ENCODE measurements at regions not wholly inside any gene's neighbourhood (a gene's known extent, or its start where the extent isn't known, plus 50 kb on each side); places are given as distances from the start of the nearest gene placed in this dataset.
A peak's percentile ranks its signal among the peaks of the same experiment; 100 is the strongest.

DNA sequence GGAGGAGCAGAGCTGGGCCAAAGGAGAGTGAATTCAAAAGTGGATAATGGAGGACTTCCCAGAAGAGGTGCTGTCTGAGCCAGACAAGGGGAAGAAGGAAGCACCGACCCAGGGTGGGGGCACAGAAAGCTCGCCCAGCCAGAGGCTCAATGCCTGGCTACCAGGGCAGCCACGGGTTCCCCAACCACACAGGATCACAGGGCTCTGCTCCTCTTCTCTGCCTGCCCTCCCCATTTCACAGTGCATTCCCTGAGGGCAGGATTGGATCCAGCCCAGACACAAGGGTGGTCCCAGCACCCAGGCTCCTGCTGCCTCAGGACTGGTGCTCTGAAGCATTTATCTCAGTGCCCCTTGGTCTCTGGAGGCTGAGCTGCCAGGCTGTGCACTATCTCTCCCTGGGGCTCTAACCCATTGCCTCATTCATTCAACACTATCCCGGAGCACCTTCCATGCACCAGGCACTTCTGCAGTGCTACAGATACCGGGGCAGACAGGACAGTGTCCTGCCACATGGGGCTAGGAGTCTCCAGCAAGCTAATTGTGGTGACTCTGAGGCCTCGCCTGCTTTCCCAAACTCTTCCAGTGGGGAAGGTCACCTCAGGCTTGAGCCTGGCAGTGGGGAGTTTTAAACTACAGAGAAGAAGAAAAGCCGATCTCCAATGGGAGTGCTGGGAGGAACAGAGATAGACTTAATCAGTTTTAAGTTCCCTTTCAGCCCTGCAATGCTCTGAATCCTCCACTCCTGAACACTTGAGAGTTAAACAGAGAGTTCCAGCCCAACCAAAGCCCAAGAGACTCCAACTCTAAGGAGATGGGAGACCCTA, 201.8 kb upstream of the ZMIZ1 start:
- TF ChIP-seq CTCF (IDR thresholded peaks at IDR 0.05; ENCODE audit: low read depth, low read length), result no peak
- peak; percentile 70 for DNase-seq
- Histone ChIP-seq H3K4me3 (ENCODE audit: low read depth, low read length) (no peak overlapping the region), H3K4me1 (peaks cover 15% of the 10 kb centered on the region), H3K36me3 (no peaks in the 10 kb centered on the region), H3K27me3 (no peaks in the 10 kb centered on the region), H3K9me3 (no peaks in the 10 kb centered on the region)

DNA sequence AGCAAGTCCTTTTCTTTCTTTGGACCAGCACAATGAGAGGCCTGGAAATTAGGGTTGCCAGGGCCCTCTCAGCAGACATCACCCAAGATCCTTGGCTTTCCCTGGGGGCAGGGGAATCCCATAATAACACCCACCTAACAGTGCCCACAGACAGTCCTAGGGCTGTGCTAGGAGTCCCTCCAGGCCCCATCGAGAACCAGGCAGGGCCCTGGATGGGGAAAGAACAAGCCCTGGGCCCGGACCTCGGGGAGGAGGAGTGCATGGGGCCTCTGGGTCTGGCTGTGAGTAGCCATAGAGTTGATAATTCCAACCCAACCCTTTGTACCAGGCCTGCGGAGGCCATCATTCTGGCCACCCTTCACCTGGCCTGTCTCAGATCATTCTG, 201.2 kb upstream of the ZMIZ1 start:
- H3K9me3 ChIP-seq, result no peaks in the 10 kb centered on the region
- H3K4me3 ChIP-seq (ENCODE audit: low read depth, low read length), result no peak overlapping the region
- H3K4me1 ChIP-seq, result peaks cover 9% of the 10 kb centered on the region
- no peaks in the 10 kb centered on the region for H3K36me3 ChIP-seq
- no peak for TF ChIP-seq CTCF (IDR thresholded peaks at IDR 0.05; ENCODE audit: low read depth, low read length)
- no peaks in the 10 kb centered on the region for H3K27me3 ChIP-seq
- no peak for DNase-seq

DNA sequence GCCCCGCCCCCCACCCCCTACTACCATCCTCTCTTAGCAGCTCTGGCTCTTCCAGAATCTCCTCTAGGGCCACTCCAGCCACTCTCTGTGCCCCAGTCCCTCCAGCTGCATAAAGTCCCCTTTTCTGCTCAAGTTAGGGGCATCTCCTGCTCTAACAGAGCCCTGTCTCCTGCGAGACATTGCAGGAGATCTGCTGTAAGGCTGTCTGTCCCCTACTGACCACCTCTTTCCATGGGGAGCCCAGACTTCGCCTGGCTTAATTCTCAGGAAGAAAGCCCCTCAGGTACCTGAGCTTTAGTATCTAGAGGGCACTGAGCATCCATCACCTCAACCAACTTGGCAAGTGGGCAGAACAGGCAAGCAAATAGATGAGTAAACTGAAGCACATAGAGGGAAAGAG, 200.7 kb upstream of the ZMIZ1 start:
- H3K9me3 ChIP-seq, result no peaks in the 10 kb centered on the region
- H3K4me1 ChIP-seq, result peaks cover 4% of the 10 kb centered on the region
- H3K27me3 ChIP-seq, result no peaks in the 10 kb centered on the region
- no peak overlapping the region for H3K4me3 ChIP-seq (ENCODE audit: low read depth, low read length)
- H3K36me3 ChIP-seq, result no peaks in the 10 kb centered on the region
- no peak for TF ChIP-seq CTCF (IDR thresholded peaks at IDR 0.05; ENCODE audit: low read depth, low read length)
- no peak for DNase-seq

GRCh38 chr10:78868456-78868855, 200.3 kb upstream of the ZMIZ1 start:
- no peaks in the 10 kb centered on the region for H3K36me3 ChIP-seq
- no peaks in the 10 kb centered on the region for H3K9me3 ChIP-seq
- no peaks in the 10 kb centered on the region for H3K27me3 ChIP-seq
- H3K4me3 ChIP-seq (ENCODE audit: low read depth, low read length), result no peak overlapping the region
- no peak for DNase-seq
- TF ChIP-seq CTCF (IDR thresholded peaks at IDR 0.05; ENCODE audit: low read depth, low read length), result no peak
- H3K4me1 ChIP-seq, result no peaks in the 10 kb centered on the region; the same call in none of the 2 replicates

GRCh38 chr10:78868861-78869260, 199.9 kb upstream of the ZMIZ1 start:
- no peak for TF ChIP-seq CTCF (IDR thresholded peaks at IDR 0.05; ENCODE audit: low read depth, low read length)
- Histone ChIP-seq H3K4me1 (no peaks in the 10 kb centered on the region; the same call in none of the 2 replicates), H3K27me3 (no peaks in the 10 kb centered on the region), H3K4me3 (ENCODE audit: low read depth, low read length) (no peak overlapping the region), H3K36me3 (no peaks in the 10 kb centered on the region), H3K9me3 (no peaks in the 10 kb centered on the region)
- no peak for DNase-seq
